ENCODE measurements at regions not wholly inside any gene's neighbourhood (a gene's known extent, or its start where the extent isn't known, plus 50 kb on each side); places are given as distances from the start of the nearest gene placed in this dataset.

GRCh38 chr6:134822920-134823709 lies 126.8 kb downstream of the ALDH8A1 start:
- no peak overlapping the region for H3K4me3 ChIP-seq (ENCODE audit: low read length)
- H3F3A ChIP-seq (ENCODE audit: control insufficient read depth, insufficient read depth) = no peaks in the 10 kb centered on the region
- peaks cover 7% of the 10 kb centered on the region for H3K4me1 ChIP-seq (ENCODE audit: control insufficient read depth, low read length)
- no peaks in the 10 kb centered on the region for H3K79me2 ChIP-seq (ENCODE audit: control insufficient read depth, low read length)
- H4K20me1 ChIP-seq (ENCODE audit: control insufficient read depth, insufficient read depth, low read depth, low read length) = no peaks in the 10 kb centered on the region
- no peaks in the 10 kb centered on the region for H3K9me3 ChIP-seq (ENCODE audit: control insufficient read depth, insufficient read depth, low read length)
- no peaks in the 10 kb centered on the region; the same call in 1 of the 2 replicates for H3K27me3 ChIP-seq (ENCODE audit: control insufficient read depth, low read length)
- H3K4me2 ChIP-seq (ENCODE audit: low read length) = no peak overlapping the region
- TF ChIP-seq EZH2phosphoT487 (IDR thresholded peaks at IDR 0.05; ENCODE audit: borderline replicate concordance, low read length) (no peak), CTCF (IDR thresholded peaks at IDR 0.05; ENCODE audit: low read depth, low read length, poor library complexity, severe bottlenecking) (peak; percentile 90)
- H3K27ac ChIP-seq (ENCODE audit: low read depth, low read length) = no peak overlapping the region
- H3K36me3 ChIP-seq (ENCODE audit: control insufficient read depth, low read length) = no peaks in the 10 kb centered on the region
- H3K9me2 ChIP-seq (replicated peaks; ENCODE audit: control insufficient read depth, low read length) = no peaks in the 10 kb centered on the region

- Histone ChIP-seq H3K4me1 (ENCODE audit: control insufficient read depth, low read length) (no peaks in the 10 kb centered on the region), H3K4me2 (ENCODE audit: low read length) (no peak overlapping the region), H3K4me3 (ENCODE audit: low read length) (no peak overlapping the region), H3K9me3 (ENCODE audit: control insufficient read depth, insufficient read depth, low read length) (no peaks in the 10 kb centered on the region), H3K79me2 (ENCODE audit: control insufficient read depth, low read length) (no peaks in the 10 kb centered on the region), H3K27ac (ENCODE audit: low read depth, low read length) (no peak overlapping the region), H4K20me1 (ENCODE audit: control insufficient read depth, insufficient read depth, low read depth, low read length) (no peaks in the 10 kb centered on the region), H3K27me3 (ENCODE audit: control insufficient read depth, low read length) (no peaks in the 10 kb centered on the region; the same call in 1 of the 2 replicates), H3K36me3 (ENCODE audit: control insufficient read depth, low read length) (no peaks in the 10 kb centered on the region), H3K9me2 (replicated peaks; ENCODE audit: control insufficient read depth, low read length) (no peaks in the 10 kb centered on the region), H3F3A (ENCODE audit: control insufficient read depth, insufficient read depth) (no peaks in the 10 kb centered on the region)
- TF ChIP-seq EZH2phosphoT487 (IDR thresholded peaks at IDR 0.05; ENCODE audit: borderline replicate concordance, low read length) (no peak), CTCF (IDR thresholded peaks at IDR 0.05; ENCODE audit: low read depth, low read length, poor library complexity, severe bottlenecking) (no peak)
Measured at GRCh38 chr6:134821928-134822864, 127.7 kb downstream of the ALDH8A1 start.

- Histone ChIP-seq H3K4me1 (ENCODE audit: control insufficient read depth, low read length) (no peaks in the 10 kb centered on the region), H3K27ac (ENCODE audit: low read depth, low read length) (no peak overlapping the region), H3K79me2 (ENCODE audit: control insufficient read depth, low read length) (no peaks in the 10 kb centered on the region), H3K9me2 (replicated peaks; ENCODE audit: control insufficient read depth, low read length) (no peaks in the 10 kb centered on the region), H3K36me3 (ENCODE audit: control insufficient read depth, low read length) (no peaks in the 10 kb centered on the region), H3K4me2 (ENCODE audit: low read length) (no peak overlapping the region), H4K20me1 (ENCODE audit: control insufficient read depth, insufficient read depth, low read depth, low read length) (no peaks in the 10 kb centered on the region), H3K9me3 (ENCODE audit: control insufficient read depth, insufficient read depth, low read length) (no peaks in the 10 kb centered on the region), H3K4me3 (ENCODE audit: low read length) (no peak overlapping the region), H3F3A (ENCODE audit: control insufficient read depth, insufficient read depth) (no peaks in the 10 kb centered on the region), H3K27me3 (ENCODE audit: control insufficient read depth, low read length) (no peaks in the 10 kb centered on the region; the same call in 1 of the 2 replicates)
- TF ChIP-seq CTCF (IDR thresholded peaks at IDR 0.05; ENCODE audit: low read depth, low read length, poor library complexity, severe bottlenecking) = no peak
- no peak for TF ChIP-seq EZH2phosphoT487 (IDR thresholded peaks at IDR 0.05; ENCODE audit: borderline replicate concordance, low read length)
Measured at GRCh38 chr6:134821397-134821796, 128.5 kb downstream of the ALDH8A1 start.

All from DOHH2 (cell line).